CD4-positive, alpha-beta T cell treated with Interleukin-1 beta for 1 hour (primary cell): ENCODE measurements at regions not wholly inside any gene's neighbourhood (a gene's known extent, or its start where the extent isn't known, plus 50 kb on each side); places are given as distances from the start of the nearest gene placed in this dataset.

Experiments
- DNase-seq, 2 donors: peaks; one replicate each; pipeline ENCODE4 v3.0.0-alpha.2; 2020 to 2022

DNA sequence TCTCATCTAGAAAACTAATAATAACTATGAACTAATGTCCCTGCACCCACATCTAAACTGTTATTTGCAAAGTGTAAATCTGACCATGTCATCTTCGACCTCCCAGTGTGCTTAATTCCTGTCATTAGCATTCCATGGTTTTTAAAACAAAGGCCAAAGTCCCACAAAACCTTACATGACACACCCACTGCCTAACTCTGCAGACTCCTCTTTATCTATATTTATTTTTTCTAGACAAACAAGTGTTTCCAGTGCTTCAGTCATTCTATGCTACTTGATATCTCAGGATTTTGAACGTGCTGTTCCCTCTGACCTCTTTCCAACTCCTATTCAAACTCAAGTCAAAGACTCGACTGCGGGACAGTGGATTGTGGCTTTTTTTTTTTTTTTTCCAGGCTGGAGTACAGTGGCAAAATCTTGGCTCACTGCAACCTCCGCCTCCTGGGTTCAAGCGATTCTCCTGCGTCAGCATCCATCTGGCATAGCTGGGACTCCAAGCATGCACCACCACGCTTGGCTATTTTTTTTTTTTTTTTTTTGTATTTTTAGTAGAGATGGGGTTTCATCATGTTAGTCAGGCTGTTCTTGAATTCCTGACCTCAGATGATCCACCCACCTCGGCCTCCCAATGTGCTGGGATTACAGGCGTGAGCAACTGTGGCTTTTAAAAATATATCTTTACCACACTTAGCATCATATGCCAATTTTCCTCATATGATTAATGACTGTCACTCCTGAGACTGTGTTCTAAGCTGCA lies 1511.0 kb downstream of the ARAP2 start:
- DNase-seq, result no peak

DNA sequence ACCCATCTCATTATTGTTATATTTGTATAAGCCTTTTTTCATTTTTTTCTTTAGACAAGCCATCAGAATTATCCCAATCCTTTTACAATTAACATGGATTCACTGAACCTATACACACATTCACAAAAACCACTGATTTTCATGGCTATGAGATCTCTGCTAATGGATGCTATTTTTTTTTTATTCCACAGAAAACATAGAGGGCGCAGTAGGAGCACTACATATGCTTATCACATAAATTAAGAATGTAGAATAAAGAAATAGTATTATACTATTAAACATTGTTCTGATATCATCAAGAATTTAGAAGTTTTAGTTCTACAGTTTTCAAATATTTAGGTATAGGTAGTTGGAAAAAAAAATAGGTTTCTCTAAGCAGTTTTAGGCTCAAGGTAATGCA lies 1477.4 kb downstream of the ARAP2 start:
- no peak for DNase-seq

DNA sequence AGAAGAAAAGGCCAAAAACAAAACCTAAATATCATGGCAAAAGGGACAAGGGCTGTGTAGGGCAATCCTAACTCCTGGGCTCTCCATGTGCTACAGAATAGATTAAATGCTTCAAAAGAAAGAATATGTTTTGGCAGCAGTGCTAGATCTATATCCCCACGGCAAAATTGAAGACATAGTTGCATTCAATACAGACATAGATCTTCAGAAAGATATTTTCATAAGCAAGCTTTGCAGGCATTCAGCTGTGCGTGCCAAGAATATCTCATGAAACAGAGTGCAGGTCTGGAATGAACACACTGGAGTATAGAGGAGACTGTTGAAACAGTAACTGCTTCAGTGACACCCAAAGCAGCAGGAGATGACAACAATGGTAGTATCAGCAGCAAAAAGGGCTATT lies 1476.9 kb downstream of the ARAP2 start:
- DNase-seq, result no peak

DNA sequence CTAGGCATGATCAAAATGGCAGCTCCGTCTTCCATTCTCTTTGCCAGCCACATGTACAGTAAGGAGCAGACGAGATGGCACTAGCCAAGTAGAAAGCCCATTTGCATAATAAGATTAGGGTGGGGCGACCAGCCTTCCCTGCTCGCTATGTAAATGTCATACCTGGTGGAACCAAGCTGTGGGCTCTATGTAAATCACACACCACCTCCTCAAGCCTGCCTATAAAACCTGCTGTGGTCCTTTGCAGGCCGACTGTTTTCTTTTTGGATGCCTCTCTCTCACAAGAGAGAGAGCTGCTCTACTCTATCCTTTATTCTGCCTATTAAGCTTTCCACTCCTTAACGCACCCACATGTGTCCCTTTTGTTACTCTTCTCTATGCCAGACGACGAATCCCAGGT lies 1472.7 kb downstream of the ARAP2 start:
- no peak for DNase-seq

DNA sequence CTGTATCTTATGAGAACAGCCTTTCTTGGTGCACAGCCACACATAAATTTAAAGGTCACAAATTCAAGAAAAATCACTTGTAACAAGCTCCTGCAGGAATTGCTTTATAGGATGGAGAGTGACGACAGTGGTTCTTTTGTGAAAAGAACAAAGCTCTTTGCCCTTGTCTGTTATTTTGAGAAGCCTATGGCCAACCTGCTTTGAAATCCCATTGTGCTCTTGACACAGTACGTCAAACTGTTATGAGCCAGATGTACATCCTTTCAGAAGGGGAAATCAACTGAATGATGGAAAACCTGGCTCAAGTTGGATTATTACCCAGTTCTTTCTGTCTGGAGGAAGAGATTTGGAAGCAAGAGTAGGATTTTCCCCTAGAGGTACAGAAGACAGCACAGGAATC lies 1454.2 kb downstream of the ARAP2 start:
- DNase-seq, result no peak

DNA sequence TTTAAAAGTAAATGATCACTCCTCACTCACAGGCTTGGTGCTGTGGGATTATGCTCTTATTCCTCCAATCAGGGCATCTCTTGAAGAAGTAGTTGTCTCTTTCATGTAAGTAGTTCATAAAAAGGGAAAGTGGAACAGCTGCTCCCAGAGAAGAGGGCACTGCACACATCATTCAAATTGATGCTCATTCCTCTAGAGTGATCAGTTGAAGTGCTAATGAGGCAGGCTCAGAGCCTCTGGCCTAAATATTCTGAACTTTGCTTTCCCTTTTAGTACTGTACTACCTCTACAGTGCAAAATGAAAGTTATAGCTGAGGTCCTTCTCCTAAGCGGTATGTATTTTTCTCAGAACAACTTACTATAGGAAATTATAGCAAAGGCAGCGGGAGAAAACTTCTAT lies 1453.1 kb downstream of the ARAP2 start:
- DNase-seq, result no peak

DNA sequence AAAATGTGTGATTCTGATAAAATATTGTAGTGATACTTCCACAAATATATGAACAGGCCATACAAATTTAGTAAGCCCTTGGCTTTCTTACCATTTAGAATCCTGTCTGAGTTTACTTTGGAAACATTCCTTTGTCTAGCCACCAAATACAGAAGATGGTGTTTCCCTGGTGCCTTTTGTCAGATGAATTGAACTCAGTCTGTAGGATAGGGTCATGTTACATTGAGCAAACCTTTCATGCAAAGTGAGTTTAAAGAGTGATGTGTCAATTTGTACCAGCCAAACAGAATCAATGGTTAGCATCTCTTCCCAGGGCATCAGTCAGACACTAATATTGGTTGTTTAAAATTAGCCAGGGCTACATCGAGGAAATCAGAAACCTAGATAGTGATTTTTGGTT lies 1443.4 kb downstream of the ARAP2 start:
- DNase-seq, result no peak

DNA sequence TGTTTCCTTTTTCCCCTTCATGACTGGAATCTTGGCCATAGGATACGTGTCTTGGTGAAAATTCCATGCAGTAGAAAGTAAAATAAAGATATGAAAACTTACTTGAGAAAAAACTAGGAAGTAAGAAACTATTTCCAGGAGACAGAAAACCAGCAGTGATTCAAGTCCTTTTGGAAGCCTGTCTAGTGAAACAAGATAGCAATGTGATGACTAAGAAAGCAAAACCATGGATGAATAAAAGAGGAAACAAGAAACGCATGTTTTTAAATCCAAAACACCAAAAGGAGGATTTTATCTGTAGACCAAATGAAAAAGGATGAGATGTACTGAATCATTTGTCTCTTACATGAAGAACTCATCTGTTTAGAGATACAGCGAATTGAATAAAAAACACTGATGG lies 1430.0 kb downstream of the ARAP2 start:
- no peak for DNase-seq

DNA sequence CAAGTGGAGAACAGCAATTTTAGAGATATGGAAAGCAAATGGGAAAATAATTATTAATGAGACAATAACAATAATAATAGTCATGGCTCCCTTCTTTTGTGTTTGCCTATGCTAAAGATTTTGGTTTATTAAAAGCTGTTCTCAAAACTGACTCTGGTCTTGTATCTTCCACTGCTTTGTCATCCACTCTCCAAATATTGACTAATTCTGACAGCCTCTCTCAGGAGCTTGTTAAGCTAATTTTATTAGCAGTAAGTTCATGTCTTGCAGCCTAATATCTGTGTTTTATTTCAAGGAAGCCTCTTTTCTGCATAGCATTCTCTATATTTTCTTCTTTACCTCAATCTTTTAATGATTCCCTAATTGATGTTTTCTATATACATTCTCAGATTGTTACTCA lies 1419.8 kb downstream of the ARAP2 start:
- no peak for DNase-seq

DNA sequence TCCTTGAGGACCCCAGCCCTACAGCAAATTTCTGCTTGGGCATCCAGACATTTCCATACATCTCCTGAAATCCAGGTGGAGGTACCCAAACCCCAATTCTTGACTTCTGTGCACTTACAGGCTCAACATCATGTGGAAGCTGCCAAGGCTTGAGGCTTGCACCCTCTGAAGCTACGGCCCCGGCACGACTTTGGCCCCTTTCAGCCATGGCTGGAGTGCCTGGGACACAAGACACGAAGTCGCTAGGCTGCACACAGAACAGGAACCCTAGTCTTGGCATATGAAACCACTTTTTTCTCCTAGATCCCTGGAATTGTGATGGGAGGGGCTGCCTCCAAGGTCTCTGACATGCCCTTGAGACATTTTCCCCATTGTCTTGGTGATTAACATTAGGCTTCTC lies 1417.7 kb downstream of the ARAP2 start:
- no peak for DNase-seq

DNA sequence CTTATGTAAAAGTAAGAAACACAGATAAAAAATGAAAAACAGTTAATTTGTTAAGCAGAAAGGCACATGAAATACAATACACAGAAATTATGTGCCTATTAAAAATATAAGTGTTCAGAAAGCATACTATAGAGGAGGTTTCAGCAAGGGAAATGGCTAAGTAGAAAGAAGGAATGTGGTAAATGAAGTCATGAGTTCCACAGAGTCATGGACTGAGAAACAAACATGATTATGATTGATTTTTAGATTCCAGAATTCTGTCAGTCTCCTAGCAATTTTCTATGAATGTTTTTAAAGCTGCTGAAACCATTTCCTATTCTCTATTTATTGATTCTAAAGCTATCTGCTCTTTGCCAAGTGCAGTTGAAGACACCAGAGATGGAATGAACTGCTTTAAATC lies 1398.4 kb downstream of the ARAP2 start:
- no peak for DNase-seq

DNA sequence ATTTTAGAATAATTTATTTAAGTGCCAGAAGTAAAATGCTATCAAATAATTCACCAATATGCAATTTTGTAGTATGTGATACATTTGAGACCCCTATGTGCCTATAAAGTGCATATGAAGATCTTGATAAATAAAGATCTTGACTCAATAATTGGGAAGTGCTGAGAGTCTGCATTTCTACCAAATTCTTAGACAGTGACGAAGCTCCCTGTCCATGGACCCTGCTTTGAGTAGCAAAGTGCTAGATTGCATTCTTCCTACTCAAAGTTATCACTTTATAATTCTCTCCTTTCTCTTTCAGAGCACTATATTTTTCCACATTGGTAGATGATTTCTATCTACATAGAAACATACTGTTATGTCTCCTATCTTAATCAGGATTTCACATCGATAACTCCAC lies 1393.9 kb downstream of the ARAP2 start:
- no peak for DNase-seq

DNA sequence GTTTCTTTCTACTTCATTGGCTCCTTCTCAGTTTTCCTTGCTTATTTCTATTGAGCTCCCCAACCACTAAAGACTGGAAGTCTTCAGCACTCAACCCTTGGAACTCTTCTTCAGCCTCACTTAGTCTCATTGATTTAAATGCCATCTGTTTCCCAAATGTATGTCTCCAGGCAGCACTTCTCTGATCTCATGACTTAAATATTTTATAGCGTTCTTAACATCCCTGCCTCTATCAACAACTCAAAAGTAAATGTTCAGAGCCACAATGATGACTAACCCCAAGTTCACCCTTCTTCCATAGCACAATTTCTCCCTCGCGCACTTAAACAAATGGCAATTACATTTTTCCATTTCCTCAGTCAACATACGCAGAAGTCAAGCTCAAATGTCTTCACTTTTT lies 1393.3 kb downstream of the ARAP2 start:
- no peak for DNase-seq

DNA sequence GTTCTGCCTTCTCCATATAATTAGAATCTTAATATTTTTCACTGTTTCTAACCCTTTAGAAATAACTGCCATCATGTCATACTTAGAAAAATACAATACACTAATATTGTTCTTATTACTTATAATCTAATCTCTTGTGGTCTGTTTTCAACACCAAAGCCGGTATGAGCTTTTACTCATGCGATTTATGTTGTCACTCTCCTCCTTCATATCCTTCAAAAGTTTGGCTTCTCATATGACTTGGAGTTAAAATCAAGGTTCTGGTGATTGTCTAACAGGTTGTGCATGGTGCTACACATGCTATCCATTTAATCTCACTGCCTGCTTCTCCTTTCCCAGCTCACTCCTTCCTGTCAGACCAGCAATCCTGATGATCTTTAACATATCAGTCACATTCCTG lies 1392.9 kb downstream of the ARAP2 start:
- DNase-seq, result no peak

DNA sequence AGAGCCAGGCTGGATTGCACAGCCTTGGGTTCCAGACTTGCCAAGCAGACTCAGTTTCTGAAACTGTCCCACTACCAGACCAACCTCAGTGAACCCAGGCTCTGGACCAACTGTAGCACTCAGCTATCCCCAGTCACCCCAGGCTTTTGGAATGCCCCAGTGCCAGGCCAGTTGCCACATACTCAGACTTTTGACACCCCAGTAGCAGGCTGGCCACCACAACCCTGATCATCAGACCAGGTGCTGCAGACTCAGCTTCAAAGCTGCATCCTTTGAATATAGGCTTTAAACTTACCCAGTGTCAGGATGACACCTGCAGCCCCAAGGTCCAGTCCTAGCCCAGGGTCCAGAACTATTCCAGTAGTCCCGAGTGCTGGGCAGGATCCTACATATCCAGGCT lies 1389.9 kb downstream of the ARAP2 start:
- no peak for DNase-seq

DNA sequence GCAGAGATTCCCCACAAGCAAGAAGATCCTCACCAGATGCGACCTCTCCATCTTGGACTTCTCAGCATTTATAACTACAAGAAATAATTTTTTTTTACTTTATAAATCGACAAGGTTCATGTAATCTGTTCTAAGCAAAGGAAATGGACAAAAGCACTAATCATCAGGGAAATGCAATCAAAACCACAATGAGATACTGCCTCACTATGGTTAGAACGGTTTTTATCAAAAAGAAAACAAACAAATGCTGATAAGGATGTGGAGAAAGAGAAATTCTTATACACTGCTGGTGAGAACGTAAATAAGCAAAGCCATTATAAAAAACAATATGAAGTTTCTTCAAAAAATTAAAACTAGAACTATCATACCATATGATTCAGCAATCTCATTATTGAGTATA lies 1382.6 kb downstream of the ARAP2 start:
- no peak for DNase-seq

DNA sequence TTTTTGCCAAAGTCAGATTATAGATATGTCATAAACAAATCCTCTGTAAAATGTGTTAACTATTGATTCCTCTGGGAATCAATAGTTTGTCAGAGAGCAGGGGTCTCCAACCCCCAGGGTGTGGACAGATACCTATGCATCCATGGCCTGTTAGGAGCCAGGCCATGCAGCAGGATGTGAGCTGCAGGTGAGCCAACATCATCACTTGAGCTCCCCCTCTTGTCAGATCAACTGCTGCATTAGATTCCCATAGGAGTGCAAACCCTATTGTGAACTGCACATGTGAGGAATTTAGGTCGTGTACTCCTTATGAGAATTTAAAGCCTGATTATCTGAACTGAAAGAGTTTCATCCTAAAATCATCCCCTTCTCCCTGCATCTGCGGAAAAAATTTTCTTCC lies 1365.4 kb downstream of the ARAP2 start:
- DNase-seq, result no peak

DNA sequence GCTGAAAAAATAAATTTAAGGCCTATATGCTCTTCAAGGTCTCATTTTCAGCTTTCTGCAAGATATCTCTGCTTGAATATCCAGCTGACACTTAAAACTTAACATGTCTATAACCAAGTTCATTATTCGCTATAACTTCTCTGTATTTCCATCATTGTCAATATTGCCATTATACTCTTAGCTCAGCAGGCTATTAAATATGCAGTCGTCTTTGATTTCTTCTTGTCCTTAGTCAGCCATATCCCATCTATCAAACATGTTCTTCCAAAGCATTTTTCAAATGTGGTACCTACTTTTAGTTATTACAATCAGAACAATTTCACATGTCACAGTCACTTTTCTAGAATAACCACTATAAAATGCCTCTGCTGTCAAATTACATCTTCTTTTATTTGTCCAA lies 1364.1 kb downstream of the ARAP2 start:
- no peak for DNase-seq

DNA sequence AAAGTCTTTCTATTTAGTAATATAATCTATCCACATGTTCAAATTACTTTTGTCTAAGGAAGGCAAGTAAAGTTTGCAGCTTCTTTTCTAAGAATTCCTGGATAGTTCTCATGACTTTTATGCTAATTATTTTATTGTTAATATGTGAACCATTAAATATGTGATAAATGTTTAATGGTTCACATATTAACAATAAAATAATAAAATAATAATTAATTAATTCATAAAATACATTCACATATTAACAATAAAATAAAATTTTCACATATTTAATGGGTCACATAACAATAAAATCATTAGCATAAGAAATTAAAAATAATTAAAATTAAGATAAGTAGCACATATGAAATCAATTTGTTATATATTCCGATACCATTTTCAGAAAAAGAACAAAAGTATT lies 1352.4 kb downstream of the ARAP2 start:
- DNase-seq, result no peak

DNA sequence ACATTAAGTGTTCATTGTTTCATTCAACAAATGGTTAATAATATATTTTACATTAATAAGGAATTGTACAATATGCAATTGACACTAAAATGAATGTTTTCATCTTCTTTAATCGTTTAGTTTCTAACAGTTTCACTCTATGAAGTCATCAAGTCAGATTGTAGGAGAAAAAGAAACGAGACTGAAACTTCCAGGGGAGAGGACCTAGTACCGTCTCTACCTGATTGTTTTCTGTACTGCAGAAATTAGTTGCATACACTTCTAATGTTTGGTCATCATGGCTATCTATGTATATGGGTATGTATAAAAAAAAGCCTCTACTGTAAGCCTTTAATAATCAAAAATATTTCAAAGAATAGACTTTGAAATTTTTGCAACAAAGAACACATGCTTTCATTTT lies 1350.9 kb downstream of the ARAP2 start:
- DNase-seq, result no peak

DNA sequence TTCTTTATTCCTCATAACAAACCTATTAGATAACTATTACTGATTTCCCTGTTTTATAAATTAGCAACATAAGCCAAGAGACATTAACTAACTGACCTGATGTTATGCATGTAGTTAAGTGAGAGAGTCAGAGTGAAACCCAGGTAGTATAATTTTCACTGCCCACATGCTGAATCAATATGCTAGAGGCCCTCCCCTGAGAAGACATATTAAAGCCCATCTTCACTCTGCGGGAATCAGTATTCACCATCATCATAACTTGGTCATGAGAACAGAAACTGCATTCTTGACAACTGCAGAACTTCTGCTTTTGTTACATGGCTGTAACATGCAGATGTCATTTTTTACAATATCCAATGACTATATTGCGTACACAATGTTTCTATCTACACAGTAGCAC lies 1324.3 kb downstream of the ARAP2 start:
- no peak for DNase-seq

DNA sequence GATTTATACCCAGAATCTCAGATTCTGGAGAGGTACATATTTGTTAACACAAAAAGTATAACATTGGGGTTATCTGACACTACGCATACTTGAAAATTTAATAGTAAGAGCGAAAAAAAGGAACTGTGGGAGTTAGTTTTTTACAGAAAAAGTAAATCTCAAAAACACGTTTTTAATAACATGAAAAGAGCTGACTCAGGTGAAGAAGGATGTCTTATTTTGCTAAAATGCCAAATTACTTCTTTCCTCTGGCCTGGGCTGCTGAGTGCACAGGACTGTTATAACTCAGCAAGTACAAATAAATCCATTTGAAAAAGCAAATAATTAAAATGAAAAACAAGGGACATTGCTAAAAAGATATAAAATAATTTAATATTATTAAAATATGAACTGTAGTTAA lies 1322.9 kb downstream of the ARAP2 start:
- DNase-seq, result no peak

DNA sequence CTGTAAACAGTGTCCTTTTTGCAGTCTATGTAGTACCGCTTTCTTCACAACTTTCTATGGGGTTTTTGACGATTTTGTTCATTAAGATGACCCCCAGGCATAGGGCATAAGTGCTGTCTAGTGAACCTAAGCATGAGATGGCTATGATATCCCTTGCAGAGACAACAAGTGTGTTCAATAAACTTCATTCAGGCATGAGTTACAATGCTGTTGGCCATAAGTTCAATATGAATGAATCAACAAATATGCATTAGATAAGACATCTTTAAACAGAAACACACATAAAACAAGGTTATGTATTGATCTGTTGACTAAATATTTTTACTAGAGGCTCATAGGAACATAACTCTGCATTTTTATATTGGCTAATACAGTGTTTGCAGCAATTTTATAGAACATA lies 1322.0 kb downstream of the ARAP2 start:
- DNase-seq, result no peak

DNA sequence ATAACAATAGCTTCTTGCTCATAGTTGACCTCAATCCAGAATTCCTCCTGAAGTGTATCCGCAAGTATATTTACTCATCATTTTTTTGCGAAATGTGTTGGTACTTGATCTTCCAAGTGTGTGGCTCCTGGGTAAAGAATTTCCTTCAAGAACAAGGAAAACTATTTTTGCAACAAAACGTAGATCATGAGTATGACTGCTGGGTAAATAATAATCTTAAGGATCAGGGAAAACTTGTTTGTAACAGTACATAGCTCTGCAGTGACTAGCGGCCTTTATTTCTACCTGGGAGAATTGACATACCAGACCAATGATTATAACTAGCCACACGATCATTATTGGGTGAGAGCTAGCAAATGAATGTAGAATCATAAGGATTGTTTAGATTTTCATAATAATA lies 1311.7 kb downstream of the ARAP2 start:
- no peak for DNase-seq

DNA sequence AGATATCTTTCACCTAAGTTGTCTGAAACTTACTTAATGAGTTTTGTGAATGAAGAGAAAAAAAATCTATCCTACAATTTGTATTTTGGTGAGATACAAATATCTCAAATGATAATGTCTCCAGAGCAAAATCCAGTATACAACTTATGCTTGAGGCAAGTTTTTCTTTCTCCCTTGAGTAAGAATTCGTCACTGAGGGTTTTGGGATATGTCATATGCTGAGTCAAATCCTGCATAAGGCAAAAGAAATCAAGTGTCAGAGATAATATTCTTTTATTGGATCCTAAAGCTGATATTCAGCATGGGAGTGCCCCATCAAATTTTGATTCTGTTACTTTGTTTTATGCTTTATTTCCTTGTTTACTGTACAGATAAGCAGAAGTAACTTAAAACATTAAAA lies 1308.6 kb downstream of the ARAP2 start:
- no peak for DNase-seq

DNA sequence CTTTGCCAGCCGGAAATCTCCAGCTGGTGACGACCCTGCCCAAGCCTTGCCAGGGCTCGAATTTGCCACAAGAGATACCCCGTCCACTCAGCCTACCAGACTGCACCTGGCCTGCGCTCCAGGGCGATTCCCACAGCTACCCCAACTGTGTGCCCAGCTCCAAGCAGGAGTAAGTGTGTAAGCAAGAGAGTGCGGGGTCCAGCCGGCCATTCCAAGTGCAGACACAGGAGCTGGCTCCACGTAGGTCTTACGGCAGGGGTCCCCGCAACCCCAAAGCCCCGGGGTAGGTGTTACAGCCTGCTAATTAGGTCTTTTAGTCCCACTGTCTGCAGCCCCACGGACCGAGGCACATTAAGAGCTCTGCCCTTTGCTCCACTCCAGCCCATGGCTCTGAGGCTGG lies 1305.2 kb downstream of the ARAP2 start:
- DNase-seq, result no peak
